HG02970 (cell line): ENCODE measurements at regions not wholly inside any gene's neighbourhood (a gene's known extent, or its start where the extent isn't known, plus 50 kb on each side); places are given as distances from the start of the nearest gene placed in this dataset.

Experiments used
- ATAC-seq: cut with Tn5 transposase; IDR thresholded peaks from one replicate; pipeline ENCODE4 v1.9.1; 2021; ENCODE audit warnings: mild to moderate bottlenecking, moderate library complexity, moderate number of reproducible peaks; ENCODE audit not compliant: unreplicated experiment, low FRiP score

GRCh38 chr16:85350973-85351372, 238.7 kb upstream of the CIBAR2 start:
- no peak for ATAC-seq

DNA sequence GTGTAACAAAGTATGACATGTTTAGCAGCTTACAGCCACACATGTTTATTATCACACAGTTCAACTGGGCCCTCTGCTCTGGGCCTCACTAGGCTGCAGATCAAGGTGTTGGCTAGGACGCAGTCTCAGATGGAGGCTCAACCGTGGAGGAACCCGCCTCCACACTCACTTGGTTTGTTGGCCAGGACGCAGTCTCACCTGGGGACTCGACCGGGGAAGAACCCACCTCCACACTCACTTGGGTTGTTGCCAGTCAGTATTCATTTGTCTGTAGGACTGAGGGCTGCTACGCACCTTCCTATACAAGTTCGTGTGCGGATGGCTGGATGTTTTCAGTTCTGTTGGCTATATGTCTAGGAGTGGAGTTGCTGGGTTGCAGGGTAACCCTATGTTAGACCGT, 240.7 kb upstream of the CIBAR2 start:
- ATAC-seq: no peak

DNA sequence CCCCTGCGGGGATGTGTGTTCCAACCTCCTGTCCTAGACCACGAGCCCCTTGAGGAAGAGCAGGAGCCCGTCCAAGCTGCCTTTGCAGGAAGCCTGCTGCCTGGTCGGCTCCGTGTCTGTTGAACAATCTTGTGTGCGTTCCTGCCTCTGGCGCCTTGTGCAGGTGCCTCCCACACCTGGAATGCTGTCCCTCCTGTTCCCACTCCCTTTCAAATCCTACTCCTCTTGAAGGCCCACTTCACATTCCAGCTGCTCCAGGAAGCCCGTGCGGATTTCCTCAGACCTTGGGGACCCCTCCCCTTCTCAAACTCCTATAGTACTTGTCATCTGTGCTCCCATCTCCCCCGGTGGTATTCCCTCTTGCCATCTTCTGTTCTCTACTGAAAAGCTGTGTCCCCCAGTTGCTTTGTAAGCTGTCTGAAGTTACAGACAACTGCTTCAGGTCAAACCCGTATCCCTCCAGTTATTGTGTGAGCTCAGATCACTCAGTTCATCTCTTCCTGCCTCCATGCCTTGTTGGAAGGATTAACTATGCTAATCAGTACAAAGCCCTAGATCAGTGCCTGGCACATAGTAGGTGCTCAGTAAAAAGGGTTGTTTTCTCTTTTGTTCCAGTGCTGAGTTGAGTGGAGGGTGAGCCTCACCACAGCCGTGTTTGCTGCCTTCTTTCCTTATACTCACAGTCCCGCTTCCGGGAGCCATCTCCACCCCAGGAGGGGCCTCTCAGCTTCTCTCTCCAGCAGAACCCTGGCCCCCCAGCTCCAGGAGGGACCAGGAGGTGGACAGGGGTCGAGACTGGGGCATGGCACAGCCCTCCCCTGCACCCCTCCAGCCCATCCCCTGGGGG, 241.8 kb upstream of the CIBAR2 start:
- ATAC-seq: no peak

- ATAC-seq: no peak
Measured at GRCh38 chr16:85354686-85355514, 242.6 kb upstream of the CIBAR2 start.

DNA sequence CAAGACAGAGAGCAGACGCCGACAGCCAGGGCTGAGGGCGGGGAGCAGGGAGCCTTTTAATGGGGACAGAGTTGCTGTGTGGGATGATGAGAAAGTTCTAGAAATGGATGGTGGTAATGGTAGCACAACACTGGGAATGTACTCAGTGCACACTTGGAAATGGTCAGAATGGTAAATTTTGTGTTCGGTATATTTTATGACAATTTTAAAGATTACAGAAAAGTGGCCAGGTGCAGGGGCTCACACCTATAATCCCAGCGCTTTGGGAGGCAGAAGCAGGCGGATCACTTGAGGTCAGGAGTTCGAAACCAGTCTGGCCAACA, 243.2 kb upstream of the CIBAR2 start:
- no peak for ATAC-seq

GRCh38 chr16:85356157-85356556, 243.9 kb upstream of the CIBAR2 start:
- no peak for ATAC-seq

DNA sequence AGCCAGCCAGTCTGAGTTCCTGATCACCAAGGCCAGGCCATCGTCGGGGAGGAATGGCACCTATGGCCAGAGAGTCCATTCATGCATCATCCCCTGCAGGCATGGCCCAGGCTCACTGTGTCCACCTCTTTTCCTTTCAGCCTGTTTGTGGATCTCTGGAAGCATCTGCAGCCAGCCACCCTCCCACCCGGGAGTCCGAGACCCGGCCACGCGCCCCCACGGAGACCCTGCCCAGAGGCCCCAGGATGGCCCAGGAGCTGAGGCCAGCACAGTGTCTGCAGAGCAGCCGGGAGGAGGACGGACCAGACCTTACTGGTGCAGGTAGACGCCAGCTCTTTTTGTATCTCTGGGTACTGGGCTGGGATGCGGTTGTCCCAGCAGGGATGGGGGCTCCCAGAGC, 245.1 kb upstream of the CIBAR2 start:
- no peak for ATAC-seq

DNA sequence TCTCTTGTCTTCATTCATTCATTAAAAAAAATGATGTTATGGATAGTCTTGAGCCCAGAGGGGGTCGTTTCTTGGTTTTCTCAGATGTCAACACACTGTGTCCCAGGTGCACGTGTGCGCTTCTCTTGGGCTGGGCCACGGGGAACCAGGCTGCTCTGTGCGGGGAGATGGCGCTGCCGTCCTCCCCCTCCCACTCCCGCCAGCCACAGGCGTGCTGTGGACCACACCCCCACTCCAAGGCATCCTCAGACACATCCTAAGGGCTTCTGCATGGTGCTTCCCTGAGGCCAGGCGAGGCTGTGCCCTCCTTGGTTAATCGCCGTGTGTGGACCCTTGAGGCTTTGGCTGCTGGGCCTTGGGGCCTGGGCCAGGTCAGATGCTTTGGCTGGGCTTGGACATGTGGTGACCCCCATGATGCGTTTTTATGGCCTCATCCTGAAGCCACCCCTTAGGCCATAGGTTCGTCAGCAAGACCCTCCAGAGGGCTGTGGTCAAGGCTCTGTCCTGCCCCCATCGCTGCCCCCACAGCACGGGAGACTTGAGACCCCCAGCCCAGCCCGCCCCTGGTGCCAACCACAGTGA, 245.7 kb upstream of the CIBAR2 start:
- ATAC-seq: no peak

GRCh38 chr16:85358704-85359146, 246.5 kb upstream of the CIBAR2 start:
- ATAC-seq: no peak

DNA sequence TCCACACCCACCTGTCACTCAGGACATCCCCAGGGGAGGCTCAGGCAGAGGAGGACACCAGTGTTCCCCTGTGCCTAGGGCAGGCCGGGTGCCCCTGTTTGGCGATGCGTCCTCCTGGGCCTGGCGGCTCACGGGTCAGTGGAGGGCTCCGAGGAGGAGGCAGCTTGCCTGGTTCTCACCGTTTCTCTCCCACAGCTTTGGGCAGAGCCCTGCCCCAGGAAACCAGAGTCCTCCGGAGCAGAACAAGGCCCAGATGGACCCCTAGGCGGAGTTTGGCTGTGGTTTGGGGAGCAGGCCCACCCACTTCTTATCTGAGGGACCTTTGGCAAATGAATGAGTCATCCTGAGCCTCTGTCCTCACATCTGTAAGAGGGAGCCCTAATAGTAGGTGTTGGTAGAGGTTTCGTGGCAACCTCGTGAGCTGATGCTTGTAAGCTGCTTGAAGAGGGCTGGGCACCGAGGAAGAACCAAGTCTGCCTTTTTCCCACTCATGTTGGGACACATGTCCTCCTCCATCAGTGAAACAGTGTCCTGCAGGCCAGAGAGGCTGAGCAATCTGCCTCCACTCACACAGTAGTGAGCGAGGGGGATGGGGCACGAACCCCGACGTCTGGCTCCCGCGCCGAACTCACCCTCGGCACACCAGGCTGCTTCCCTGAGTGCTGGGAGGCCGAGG, 247.0 kb upstream of the CIBAR2 start:
- ATAC-seq: no peak

DNA sequence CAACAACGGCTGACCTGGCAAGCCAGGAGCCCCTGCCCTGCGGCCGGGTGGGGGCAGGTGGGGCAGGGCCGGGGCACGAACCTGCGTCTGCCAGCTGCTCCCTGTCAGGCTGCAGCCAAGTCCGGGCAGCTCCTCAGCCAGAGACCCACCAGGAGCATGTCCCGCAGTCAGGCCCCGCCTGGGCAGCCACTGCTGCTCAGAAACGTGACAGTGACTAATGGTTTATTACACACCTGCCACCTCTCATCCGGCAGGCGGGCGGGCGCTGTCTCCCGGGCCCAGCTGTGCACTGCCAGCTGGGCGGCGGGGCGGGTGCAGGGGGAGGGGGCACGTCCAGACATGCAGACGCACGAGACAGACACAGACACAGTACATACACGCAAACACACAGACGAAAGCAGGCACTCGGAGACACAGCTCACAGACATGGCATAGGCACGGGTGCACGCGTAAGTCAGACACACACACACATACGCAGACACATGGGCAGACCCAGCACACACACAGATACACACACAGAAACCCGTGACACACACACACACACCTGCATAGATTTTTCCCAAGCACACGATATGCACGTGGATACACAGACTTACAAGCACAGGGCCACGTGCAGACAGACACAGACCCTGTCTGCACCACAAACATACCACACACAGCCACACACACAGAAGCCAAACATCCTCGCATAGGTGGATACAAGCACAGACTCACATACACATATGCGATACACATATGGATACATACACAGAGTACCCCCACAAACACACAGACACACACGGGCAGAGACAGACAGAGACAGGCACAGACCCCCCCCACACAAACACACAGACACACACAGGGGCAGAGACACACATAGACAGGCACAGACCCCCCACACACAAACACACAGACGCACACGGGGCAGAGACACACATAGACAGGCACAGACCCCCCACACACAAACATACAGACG, 248.3 kb upstream of the CIBAR2 start:
- no peak for ATAC-seq

- ATAC-seq: no peak
Measured at GRCh38 chr16:85361441-85362118, 249.3 kb upstream of the CIBAR2 start.

DNA sequence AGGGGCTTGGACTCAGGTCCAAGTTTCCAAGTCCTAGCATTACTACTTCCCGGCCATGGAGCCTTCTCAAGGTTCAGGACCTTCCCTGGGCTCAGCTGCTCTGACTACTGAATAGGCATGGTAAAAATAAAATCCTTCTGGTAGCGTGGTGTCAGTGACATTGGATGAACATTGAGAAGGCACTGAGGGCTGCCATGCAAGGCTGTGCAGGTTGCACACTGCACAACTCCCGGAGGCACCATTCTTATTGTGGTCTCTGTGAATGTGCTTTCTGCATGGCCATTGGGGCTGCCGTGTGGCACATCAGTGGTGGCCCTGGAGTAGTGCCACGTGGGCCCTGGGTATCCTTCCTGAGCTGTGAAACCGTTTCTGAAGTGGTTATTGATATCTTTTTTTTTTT, 250.2 kb upstream of the CIBAR2 start:
- no peak for ATAC-seq

- ATAC-seq: no peak
Measured at GRCh38 chr16:85363427-85363826, 249.7 kb upstream of the GSE1 start.

GRCh38 chr16:85363881-85364280, 249.2 kb upstream of the GSE1 start:
- no peak for ATAC-seq

- no peak for ATAC-seq
Measured at GRCh38 chr16:85364323-85365040, 248.6 kb upstream of the GSE1 start.

GRCh38 chr16:85365120-85365519, 248.0 kb upstream of the GSE1 start:
- ATAC-seq: no peak

- ATAC-seq: no peak
Measured at GRCh38 chr16:85366031-85366763, 246.9 kb upstream of the GSE1 start.
